Hepatocyte (in vitro differentiated cells): ENCODE measurements at regions not wholly inside any gene's neighbourhood (a gene's known extent, or its start where the extent isn't known, plus 50 kb on each side); places are given as distances from the start of the nearest gene placed in this dataset.

Experiments used
- DNase-seq: peaks from one replicate; pipeline ENCODE4 v3.0.0-alpha.2; 2016; ENCODE audit warnings: low spot score
- H2AFZ ChIP-seq: fragments of 200-600 bp; sonication (generic); 2 replicates; pipeline ENCODE4 v1.6.0; 2016; ENCODE audit warnings: antibody characterized with exemption, mild to moderate bottlenecking
- H3K27ac ChIP-seq: fragments of 200-600 bp; sonication (generic); 2 replicates; pipeline ENCODE4 v1.5.1; 2016; ENCODE audit warnings: mild to moderate bottlenecking
- H3K27me3 ChIP-seq: fragments of 200-600 bp; sonication (generic); 2 replicates; pipeline ENCODE4 v1.6.1; 2016
- H3K36me3 ChIP-seq: fragments of 200-600 bp; sonication (generic); replicated peaks from 2 replicates; pipeline ENCODE4 v1.5.1; 2016; ENCODE audit warnings: low read depth; ENCODE audit not compliant: insufficient read depth
- H3K4me1 ChIP-seq: fragments of 200-600 bp; sonication (generic); 2 replicates; pipeline ENCODE4 v1.5.1; 2016; ENCODE audit warnings: mild to moderate bottlenecking, moderate library complexity; ENCODE audit not compliant: insufficient read depth
- H3K4me2 ChIP-seq: fragments of 200-600 bp; sonication (generic); 2 replicates; pipeline ENCODE4 v1.6.0; 2016
- H3K4me3 ChIP-seq: fragments of 200-600 bp; sonication (generic); 2 replicates; pipeline ENCODE4 v1.5.1; 2016; ENCODE audit warnings: mild to moderate bottlenecking
- H3K79me2 ChIP-seq: fragments of 200-600 bp; sonication (generic); 2 replicates; pipeline ENCODE4 v1.6.0; 2017; ENCODE audit warnings: mild to moderate bottlenecking
- H3K9me2 ChIP-seq: fragments of 200-600 bp; sonication (generic); replicated peaks from 2 replicates; pipeline ENCODE4 v1.6.0; 2017; ENCODE audit warnings: mild to moderate bottlenecking; ENCODE audit not compliant: insufficient read depth
- H3K9me3 ChIP-seq: fragments of 200-600 bp; sonication (generic); 2 replicates; pipeline ENCODE4 v1.5.1; 2016; ENCODE audit warnings: low read depth, mild to moderate bottlenecking
- H4K20me1 ChIP-seq: fragments of 200-600 bp; sonication (generic); 2 replicates; pipeline ENCODE4 v1.6.0; 2016; ENCODE audit warnings: mild to moderate bottlenecking; ENCODE audit not compliant: insufficient read depth, poor library complexity, severe bottlenecking
- EZH2 ChIP-seq: fragments of 200-600 bp; sonication (generic); IDR thresholded peaks from 2 replicates; pipeline ENCODE4 v1.6.1; 2016; ENCODE audit warnings: antibody characterized with exemption, mild to moderate bottlenecking, borderline replicate concordance
- EZH2phosphoT487 ChIP-seq: fragments of 200-600 bp; sonication (generic); IDR thresholded peaks from one replicate; pipeline ENCODE4 v1.6.1; 2018; ENCODE audit warnings: antibody characterized with exemption, mild to moderate bottlenecking, low read depth, moderate library complexity; ENCODE audit not compliant: unreplicated experiment, severe bottlenecking
- WGBS: methylation state at CpG from one replicate; pipeline ENCODE4 v1.1.6; 2016; ENCODE audit warnings: low lambda C conversion rate; ENCODE audit errors: missing lambda C conversion rate; 5-methylcytosine and 5-hydroxymethylcytosine counted together
- TF ChIP-seq, protein P1 (sequence below): fragments of 200-600 bp; sonication (generic); IDR thresholded peaks from 2 replicates; pipeline ENCODE4 v1.5.1; 2016; ENCODE audit warnings: antibody characterized with exemption, mild to moderate bottlenecking; ENCODE audit not compliant: poor library complexity

DNA sequence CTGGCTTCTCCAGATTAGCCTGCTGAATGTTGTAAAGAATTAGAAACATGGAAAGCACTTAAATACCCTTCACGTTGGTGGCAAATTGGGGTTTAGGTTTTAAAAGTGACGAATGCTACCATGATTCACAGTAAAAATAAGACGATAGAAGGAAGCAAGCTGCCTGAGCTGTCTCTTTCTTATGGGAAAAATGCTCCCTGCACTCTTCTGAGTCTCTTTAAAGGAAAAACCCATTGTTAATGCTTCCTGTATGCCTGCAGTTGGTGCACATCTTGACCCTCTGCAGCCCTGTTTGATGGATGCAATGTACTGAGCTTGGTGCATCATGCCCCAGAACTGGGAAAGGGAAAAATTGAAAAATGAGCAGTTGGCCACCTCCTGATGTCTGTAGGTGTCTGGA, 258.6 kb upstream of the RASGRP1 start:
- Histone ChIP-seq H3K4me3 (no peak overlapping the region), H3K79me2 (no peaks in the 10 kb centered on the region), H4K20me1 (no peaks in the 10 kb centered on the region), H3K4me1 (no peaks in the 10 kb centered on the region), H2AFZ (no peak overlapping the region), H3K27ac (no peak overlapping the region), H3K4me2 (no peak overlapping the region), H3K9me2 (no peaks in the 10 kb centered on the region), H3K27me3 (peaks cover 3% of the 10 kb centered on the region), H3K9me3 (no peaks in the 10 kb centered on the region), H3K36me3 (no peaks in the 10 kb centered on the region)
- WGBS = 91% methylated on average over 3 of the region's 3 CpGs
- no peak for DNase-seq
- TF ChIP-seq EZH2phosphoT487 (no peak), EZH2 (no peak)

DNA sequence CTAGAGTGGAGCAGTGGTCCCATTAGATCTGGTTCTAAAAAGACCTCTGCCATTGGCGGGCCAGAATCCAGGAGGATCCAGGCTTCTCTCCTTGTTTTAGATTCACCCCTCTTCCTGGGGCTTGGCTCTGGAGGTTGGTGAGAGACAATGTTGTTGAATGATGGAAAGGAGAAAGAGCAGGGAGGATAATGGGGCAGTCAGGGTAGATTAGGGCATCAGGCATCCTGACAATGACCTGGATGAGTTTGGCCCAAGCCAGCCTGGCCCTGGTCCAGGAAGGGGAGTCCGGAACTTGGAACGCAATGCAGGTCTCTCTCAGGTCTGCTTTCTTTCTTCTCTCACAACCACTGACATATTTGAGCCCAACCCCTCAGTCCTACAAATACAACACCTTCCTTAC, 260.1 kb upstream of the RASGRP1 start:
- Histone ChIP-seq H3K27me3 (peaks cover 3% of the 10 kb centered on the region), H3K9me3 (no peaks in the 10 kb centered on the region), H3K9me2 (no peaks in the 10 kb centered on the region), H3K27ac (no peak overlapping the region), H3K36me3 (no peaks in the 10 kb centered on the region), H3K4me1 (no peaks in the 10 kb centered on the region), H3K79me2 (no peaks in the 10 kb centered on the region), H2AFZ (no peak overlapping the region), H3K4me2 (no peak overlapping the region), H3K4me3 (no peak overlapping the region), H4K20me1 (no peaks in the 10 kb centered on the region)
- DNase-seq = no peak
- 87% methylated on average over 3 of the region's 3 CpGs for WGBS
- TF ChIP-seq EZH2phosphoT487 = no peak
- TF ChIP-seq EZH2 = no peak
- TF ChIP-seq, protein P1, sequence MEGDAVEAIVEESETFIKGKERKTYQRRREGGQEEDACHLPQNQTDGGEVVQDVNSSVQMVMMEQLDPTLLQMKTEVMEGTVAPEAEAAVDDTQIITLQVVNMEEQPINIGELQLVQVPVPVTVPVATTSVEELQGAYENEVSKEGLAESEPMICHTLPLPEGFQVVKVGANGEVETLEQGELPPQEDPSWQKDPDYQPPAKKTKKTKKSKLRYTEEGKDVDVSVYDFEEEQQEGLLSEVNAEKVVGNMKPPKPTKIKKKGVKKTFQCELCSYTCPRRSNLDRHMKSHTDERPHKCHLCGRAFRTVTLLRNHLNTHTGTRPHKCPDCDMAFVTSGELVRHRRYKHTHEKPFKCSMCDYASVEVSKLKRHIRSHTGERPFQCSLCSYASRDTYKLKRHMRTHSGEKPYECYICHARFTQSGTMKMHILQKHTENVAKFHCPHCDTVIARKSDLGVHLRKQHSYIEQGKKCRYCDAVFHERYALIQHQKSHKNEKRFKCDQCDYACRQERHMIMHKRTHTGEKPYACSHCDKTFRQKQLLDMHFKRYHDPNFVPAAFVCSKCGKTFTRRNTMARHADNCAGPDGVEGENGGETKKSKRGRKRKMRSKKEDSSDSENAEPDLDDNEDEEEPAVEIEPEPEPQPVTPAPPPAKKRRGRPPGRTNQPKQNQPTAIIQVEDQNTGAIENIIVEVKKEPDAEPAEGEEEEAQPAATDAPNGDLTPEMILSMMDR = no peak

DNA sequence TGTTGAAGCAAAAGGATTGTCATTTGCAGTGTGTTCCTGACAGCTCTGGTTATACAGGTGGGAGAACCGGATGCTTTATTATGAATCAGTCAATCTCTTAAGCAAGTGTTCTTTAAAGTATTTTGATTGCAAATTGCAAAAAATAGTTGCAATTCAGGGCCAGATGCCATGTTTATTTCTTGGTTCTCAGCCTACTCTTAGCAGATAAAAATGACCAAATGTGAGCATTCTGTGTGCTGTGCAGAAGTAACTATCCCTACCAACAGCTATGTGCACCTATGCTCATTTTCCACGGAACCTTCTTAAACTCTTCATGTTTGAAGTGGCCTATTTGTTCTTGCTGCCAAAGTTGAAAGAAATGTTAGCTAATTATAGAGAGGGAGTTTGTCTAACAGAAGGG, 262.3 kb upstream of the RASGRP1 start:
- Histone ChIP-seq H3K27me3 (peaks cover 3% of the 10 kb centered on the region), H2AFZ (no peak overlapping the region), H3K27ac (no peak overlapping the region), H3K4me3 (no peak overlapping the region), H3K9me3 (no peaks in the 10 kb centered on the region), H3K9me2 (no peaks in the 10 kb centered on the region), H3K36me3 (no peaks in the 10 kb centered on the region), H3K4me2 (no peak overlapping the region), H3K79me2 (no peaks in the 10 kb centered on the region), H3K4me1 (no peaks in the 10 kb centered on the region), H4K20me1 (no peaks in the 10 kb centered on the region)
- no peak for DNase-seq
- WGBS = 94% methylated on average over 2 of the region's 2 CpGs
- TF ChIP-seq EZH2phosphoT487 (no peak), EZH2 (no peak)
- TF ChIP-seq, protein P1 = no peak

DNA sequence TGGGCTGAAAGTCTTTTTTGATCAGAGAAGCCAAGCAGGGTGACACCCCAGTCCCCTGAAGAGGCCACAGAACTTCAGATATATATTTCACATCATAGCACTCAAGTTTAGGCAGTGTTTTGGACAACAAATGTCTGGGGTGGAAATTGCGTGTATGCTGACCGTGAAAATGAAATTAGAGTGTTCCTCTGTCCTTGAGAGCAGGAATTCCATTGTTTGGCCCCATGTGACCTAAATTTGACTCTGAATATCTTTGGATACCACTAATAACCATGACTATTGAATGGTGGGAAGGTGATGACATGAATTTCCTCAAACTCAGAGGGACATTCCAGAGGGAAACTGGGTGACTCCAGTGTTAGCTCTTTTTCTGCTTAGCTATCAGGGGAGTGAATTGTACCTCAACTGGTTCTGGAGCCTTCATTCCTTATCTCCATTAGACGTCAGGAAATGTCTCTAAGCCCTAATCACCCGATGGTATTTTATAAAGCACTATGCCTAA, 263.5 kb upstream of the RASGRP1 start:
- H3K9me3 ChIP-seq = no peaks in the 10 kb centered on the region
- no peak for DNase-seq
- no peak overlapping the region for H3K4me2 ChIP-seq

More for the DNA sequence above, 263.5 kb upstream of the RASGRP1 start:
- no peak overlapping the region for H2AFZ ChIP-seq
- H3K4me3 ChIP-seq = no peak overlapping the region
- H3K79me2 ChIP-seq = no peaks in the 10 kb centered on the region
- H3K4me1 ChIP-seq = no peaks in the 10 kb centered on the region
- peaks cover 3% of the 10 kb centered on the region for H3K27me3 ChIP-seq
- no peaks in the 10 kb centered on the region for H3K9me2 ChIP-seq
- TF ChIP-seq EZH2phosphoT487 (no peak), EZH2 (no peak)
- TF ChIP-seq, protein P1 = no peak
- H4K20me1 ChIP-seq = no peaks in the 10 kb centered on the region
- H3K36me3 ChIP-seq = no peaks in the 10 kb centered on the region
- 63% methylated on average over 4 of the region's 4 CpGs for WGBS
- no peak overlapping the region for H3K27ac ChIP-seq
